ENCODE measurements at regions not wholly inside any gene's neighbourhood (a gene's known extent, or its start where the extent isn't known, plus 50 kb on each side); places are given as distances from the start of the nearest gene placed in this dataset.

GRCh38 chr6:91276315-91276714 is 689.4 kb upstream of the MAP3K7 start:
- ATAC-seq (no peak), DNase-seq (no peak)
- Mint-ChIP-seq H3K9me3 (peaks cover 0 to 5% of the 10 kb centered on the region in 2 donors), H3K4me3 (no peak overlapping the region), H3K4me1 (no peaks in the 10 kb centered on the region), H3K27ac (no peak overlapping the region), H3K27me3 (no peaks in the 10 kb centered on the region)

- H3K9me3 Mint-ChIP-seq, result peaks cover 0 to 13% of the 10 kb centered on the region in 2 donors
- DNase-seq, result no peak
- H3K27me3 Mint-ChIP-seq, result no peaks in the 10 kb centered on the region
- H3K4me1 Mint-ChIP-seq, result no peaks in the 10 kb centered on the region
- ATAC-seq, result no peak
- H3K4me3 Mint-ChIP-seq, result no peak overlapping the region
- no peak overlapping the region for H3K27ac Mint-ChIP-seq
These were observed 686.9 kb upstream of the MAP3K7 start for GRCh38 chr6:91273729-91274128.

- no peaks in the 10 kb centered on the region for H3K4me1 Mint-ChIP-seq
These were observed 684.9 kb upstream of the MAP3K7 start for GRCh38 chr6:91271807-91272206.

GRCh38 chr6:91268941-91269340 is 682.1 kb upstream of the MAP3K7 start:
- peaks cover 0 to 7% of the 10 kb centered on the region in 2 donors for H3K9me3 Mint-ChIP-seq
- no peak overlapping the region for H3K27ac Mint-ChIP-seq
- no peak overlapping the region for H3K4me3 Mint-ChIP-seq
- DNase-seq (no peak), ATAC-seq (no peak)
- no peaks in the 10 kb centered on the region for H3K27me3 Mint-ChIP-seq
- no peaks in the 10 kb centered on the region for H3K4me1 Mint-ChIP-seq

More at GRCh38 chr6:91271807-91272206, 684.9 kb upstream of the MAP3K7 start:
- ATAC-seq, result no peak
- DNase-seq, result no peak
- Mint-ChIP-seq H3K27me3 (no peaks in the 10 kb centered on the region), H3K4me3 (no peak overlapping the region), H3K27ac (no peak overlapping the region), H3K9me3 (peaks cover 0 to 13% of the 10 kb centered on the region in 2 donors)

- H3K4me1 Mint-ChIP-seq, result no peaks in the 10 kb centered on the region
- DNase-seq (no peak), ATAC-seq (no peak)
- no peaks in the 10 kb centered on the region for H3K27me3 Mint-ChIP-seq
- H3K9me3 Mint-ChIP-seq, result peaks cover 0 to 7% of the 10 kb centered on the region in 2 donors
- no peak overlapping the region for H3K27ac Mint-ChIP-seq
- H3K4me3 Mint-ChIP-seq, result no peak overlapping the region
These were observed 680.4 kb upstream of the MAP3K7 start for GRCh38 chr6:91267246-91267645.

GRCh38 chr6:91266156-91266555 is 679.3 kb upstream of the MAP3K7 start:
- Mint-ChIP-seq H3K27me3 (no peaks in the 10 kb centered on the region), H3K9me3 (peaks cover 0 to 7% of the 10 kb centered on the region in 2 donors), H3K4me1 (no peaks in the 10 kb centered on the region), H3K27ac (no peak overlapping the region), H3K4me3 (no peak overlapping the region)
- DNase-seq, result no peak
- no peak for ATAC-seq

GRCh38 chr6:91243436-91243835 is 656.6 kb upstream of the MAP3K7 start:
- Mint-ChIP-seq H3K27me3 (no peaks in the 10 kb centered on the region), H3K4me3 (no peak overlapping the region), H3K9me3 (no peaks in the 10 kb centered on the region), H3K4me1 (no peaks in the 10 kb centered on the region), H3K27ac (no peak overlapping the region)
- DNase-seq (no peak), ATAC-seq (no peak)

GRCh38 chr6:91242614-91242949 is 655.7 kb upstream of the MAP3K7 start:
- H3K4me1 Mint-ChIP-seq, result no peaks in the 10 kb centered on the region
- ATAC-seq (no peak), DNase-seq (no peak)
- H3K27ac Mint-ChIP-seq, result no peak overlapping the region
- no peak overlapping the region for H3K4me3 Mint-ChIP-seq
- no peaks in the 10 kb centered on the region for H3K9me3 Mint-ChIP-seq
- H3K27me3 Mint-ChIP-seq, result no peaks in the 10 kb centered on the region

GRCh38 chr6:91241946-91242613 is 655.2 kb upstream of the MAP3K7 start:
- DNase-seq (no peak), ATAC-seq (no peak)
- Mint-ChIP-seq H3K27me3 (no peaks in the 10 kb centered on the region), H3K27ac (no peak overlapping the region), H3K4me1 (no peaks in the 10 kb centered on the region), H3K4me3 (no peak overlapping the region), H3K9me3 (no peaks in the 10 kb centered on the region)

- H3K27me3 Mint-ChIP-seq, result no peaks in the 10 kb centered on the region
- no peak for DNase-seq
- no peak for ATAC-seq
- H3K4me3 Mint-ChIP-seq, result no peak overlapping the region
- H3K27ac Mint-ChIP-seq, result no peak overlapping the region
- H3K9me3 Mint-ChIP-seq, result no peaks in the 10 kb centered on the region
- H3K4me1 Mint-ChIP-seq, result no peaks in the 10 kb centered on the region
These were observed 654.2 kb upstream of the MAP3K7 start for GRCh38 chr6:91240878-91241603.

- Mint-ChIP-seq H3K4me1 (no peaks in the 10 kb centered on the region), H3K9me3 (peaks cover 0 to 4% of the 10 kb centered on the region in 2 donors), H3K4me3 (no peak overlapping the region), H3K27me3 (no peaks in the 10 kb centered on the region), H3K27ac (no peak overlapping the region)
- no peak for ATAC-seq
- no peak for DNase-seq
These were observed 634.3 kb upstream of the MAP3K7 start for GRCh38 chr6:91221072-91221720.

- no peak overlapping the region for H3K27ac Mint-ChIP-seq
- peaks cover 0 to 13% of the 10 kb centered on the region in 2 donors for H3K9me3 Mint-ChIP-seq
- H3K4me3 Mint-ChIP-seq, result no peak overlapping the region
- no peaks in the 10 kb centered on the region for H3K27me3 Mint-ChIP-seq
- no peaks in the 10 kb centered on the region for H3K4me1 Mint-ChIP-seq
- no peak for DNase-seq
- no peak for ATAC-seq
These were observed 626.5 kb upstream of the MAP3K7 start for GRCh38 chr6:91213229-91213901.

GRCh38 chr6:91198588-91199255 is 611.9 kb upstream of the MAP3K7 start:
- no peak for ATAC-seq
- H3K27ac Mint-ChIP-seq, result no peak overlapping the region
- H3K4me3 Mint-ChIP-seq, result no peak overlapping the region
- DNase-seq, result no peak
- H3K9me3 Mint-ChIP-seq, result peaks cover 0 to 6% of the 10 kb centered on the region in 2 donors
- H3K27me3 Mint-ChIP-seq, result no peaks in the 10 kb centered on the region
- no peaks in the 10 kb centered on the region for H3K4me1 Mint-ChIP-seq

- no peaks in the 10 kb centered on the region for H3K9me3 Mint-ChIP-seq
- no peak overlapping the region for H3K4me3 Mint-ChIP-seq
- no peaks in the 10 kb centered on the region for H3K27me3 Mint-ChIP-seq
- no peak overlapping the region for H3K27ac Mint-ChIP-seq
- DNase-seq (no peak), ATAC-seq (no peak)
- no peaks in the 10 kb centered on the region for H3K4me1 Mint-ChIP-seq
These were observed 609.9 kb upstream of the MAP3K7 start for GRCh38 chr6:91196729-91197128.

- ATAC-seq, result no peak
- Mint-ChIP-seq H3K4me3 (no peak overlapping the region), H3K27me3 (no peaks in the 10 kb centered on the region), H3K27ac (no peak overlapping the region), H3K9me3 (peaks cover 7 to 13% of the 10 kb centered on the region in 2 donors), H3K4me1 (no peaks in the 10 kb centered on the region)
- no peak for DNase-seq
These were observed 606.6 kb upstream of the MAP3K7 start for GRCh38 chr6:91193446-91193845.

Data from stimulated activated naive CD8-positive, alpha-beta T cell treated with anti-CD3 and anti-CD28 coated beads, Interleukin-15, amount 100 ng/mL, for 72 hours (primary cell).